AG10803 (cell line): ENCODE measurements at regions not wholly inside any gene's neighbourhood (a gene's known extent, or its start where the extent isn't known, plus 50 kb on each side); places are given as distances from the start of the nearest gene placed in this dataset.
A peak's percentile ranks its signal among the peaks of the same experiment; 100 is the strongest.

ENCODE experiments used
- DNase-seq: peaks from one replicate; pipeline ENCODE4 v3.0.0; 2010; ENCODE audit warnings: low read depth
- H3K4me3 ChIP-seq: 2 replicates; pipeline ENCODE4 v1.5.1; 2011; ENCODE audit warnings: mild to moderate bottlenecking, low read length, control low read depth
- TF ChIP-seq, protein P1 (sequence below): conservative IDR thresholded peaks from 2 replicates; pipeline ENCODE4 v1.5.1; 2011; ENCODE audit warnings: mild to moderate bottlenecking, low read length, control low read depth, inconsistent platforms

- DNase-seq: no peak
- H3K4me3 ChIP-seq: no peak overlapping the region
- TF ChIP-seq, protein P1, sequence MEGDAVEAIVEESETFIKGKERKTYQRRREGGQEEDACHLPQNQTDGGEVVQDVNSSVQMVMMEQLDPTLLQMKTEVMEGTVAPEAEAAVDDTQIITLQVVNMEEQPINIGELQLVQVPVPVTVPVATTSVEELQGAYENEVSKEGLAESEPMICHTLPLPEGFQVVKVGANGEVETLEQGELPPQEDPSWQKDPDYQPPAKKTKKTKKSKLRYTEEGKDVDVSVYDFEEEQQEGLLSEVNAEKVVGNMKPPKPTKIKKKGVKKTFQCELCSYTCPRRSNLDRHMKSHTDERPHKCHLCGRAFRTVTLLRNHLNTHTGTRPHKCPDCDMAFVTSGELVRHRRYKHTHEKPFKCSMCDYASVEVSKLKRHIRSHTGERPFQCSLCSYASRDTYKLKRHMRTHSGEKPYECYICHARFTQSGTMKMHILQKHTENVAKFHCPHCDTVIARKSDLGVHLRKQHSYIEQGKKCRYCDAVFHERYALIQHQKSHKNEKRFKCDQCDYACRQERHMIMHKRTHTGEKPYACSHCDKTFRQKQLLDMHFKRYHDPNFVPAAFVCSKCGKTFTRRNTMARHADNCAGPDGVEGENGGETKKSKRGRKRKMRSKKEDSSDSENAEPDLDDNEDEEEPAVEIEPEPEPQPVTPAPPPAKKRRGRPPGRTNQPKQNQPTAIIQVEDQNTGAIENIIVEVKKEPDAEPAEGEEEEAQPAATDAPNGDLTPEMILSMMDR: no peak
Observed at GRCh38 chr5:167482555-167482954, 808.9 kb upstream of the WWC1 start.

- no peak for DNase-seq
- TF ChIP-seq, protein P1: no peak
- H3K4me3 ChIP-seq: no peak overlapping the region
Observed at GRCh38 chr5:167485061-167485774, 806.2 kb upstream of the WWC1 start.

- DNase-seq: no peak
- H3K4me3 ChIP-seq: no peak overlapping the region
- TF ChIP-seq, protein P1: no peak
Observed at GRCh38 chr5:167488371-167488770, 803.1 kb upstream of the WWC1 start.

GRCh38 chr5:167489202-167489601 lies 802.2 kb upstream of the WWC1 start:
- TF ChIP-seq, protein P1: no peak
- peak; percentile 0 for DNase-seq
- H3K4me3 ChIP-seq: no peak overlapping the region

GRCh38 chr5:167503926-167504720 lies 787.3 kb upstream of the WWC1 start:
- H3K4me3 ChIP-seq: no peak overlapping the region
- DNase-seq: no peak
- TF ChIP-seq, protein P1: no peak

GRCh38 chr5:167507463-167508233 lies 783.8 kb upstream of the WWC1 start:
- no peak overlapping the region for H3K4me3 ChIP-seq
- no peak for DNase-seq
- TF ChIP-seq, protein P1: no peak
